Keratinocyte (primary cell): ENCODE measurements at regions not wholly inside any gene's neighbourhood (a gene's known extent, or its start where the extent isn't known, plus 50 kb on each side); places are given as distances from the start of the nearest gene placed in this dataset.

Source experiments
- DNase-seq: peaks from one replicate; pipeline ENCODE4 v3.0.0-alpha.2; 2011; ENCODE audit warnings: low read depth, missing footprints, low spot score
- FAIRE-seq: peaks from 2 replicates; lab custom pipeline; 2011; peaks lifted over from hg19 to GRCh38; lab: Jason Lieb, UNC
- H2AFZ ChIP-seq: 2 replicates; pipeline ENCODE4 v1.6.0; 2012; ENCODE audit warnings: low read length, control low read depth, inconsistent platforms; ENCODE audit not compliant: control insufficient read depth
- H3K27ac ChIP-seq: 2 replicates; pipeline ENCODE4 v1.5.1; 2011; ENCODE audit warnings: low read length; ENCODE audit not compliant: control insufficient read depth, insufficient read depth
- H3K27me3 ChIP-seq: 3 replicates; pipeline ENCODE4 v1.6.0; 2011; ENCODE audit warnings: low read length; ENCODE audit not compliant: control insufficient read depth, insufficient read depth; ENCODE audit errors: extremely low read depth
- H3K36me3 ChIP-seq, 2 experiments: 2 replicates in 1 of 2; 3 replicates in 1 of 2; pipeline ENCODE4 v1.5.1; 2011; ENCODE audit warnings: low read length in 2 of 2, mild to moderate bottlenecking in 1 of 2; ENCODE audit not compliant: control insufficient read depth in 2 of 2, insufficient read depth in 2 of 2; ENCODE audit errors: extremely low read depth in 1 of 2
- H3K4me1 ChIP-seq: 3 replicates; pipeline ENCODE4 v1.5.1; 2011; ENCODE audit warnings: low read length; ENCODE audit not compliant: control insufficient read depth, insufficient read depth; ENCODE audit errors: extremely low read depth
- H3K4me2 ChIP-seq: 3 replicates; pipeline ENCODE4 v1.6.0; 2011; ENCODE audit warnings: low read depth, low read length; ENCODE audit not compliant: control insufficient read depth, insufficient read depth; ENCODE audit errors: extremely low read depth
- H3K4me3 ChIP-seq, 3 experiments: fragments of 200-600 bp in 1 of 3; sonication (generic) in 1 of 3; 2 replicates in 2 of 3; 3 replicates in 1 of 3; pipeline ENCODE4 v1.5.1; 2011 to 2016; ENCODE audit warnings: low read length in 3 of 3, mild to moderate bottlenecking in 3 of 3, control low read depth in 2 of 3, inconsistent platforms in 1 of 3, low read depth in 1 of 3, mixed read lengths in 1 of 3, mixed run types in 1 of 3, moderate library complexity in 1 of 3; ENCODE audit not compliant: control insufficient read depth in 2 of 3, insufficient read depth in 2 of 3; ENCODE audit errors: extremely low read depth in 1 of 3
- H3K79me2 ChIP-seq: 2 replicates; pipeline ENCODE4 v1.6.0; 2012; ENCODE audit warnings: low read length; ENCODE audit not compliant: control insufficient read depth, insufficient read depth
- H3K9ac ChIP-seq: 3 replicates; pipeline ENCODE4 v1.6.0; 2011; ENCODE audit warnings: low read length; ENCODE audit not compliant: control insufficient read depth, insufficient read depth; ENCODE audit errors: extremely low read depth
- H3K9me1 ChIP-seq: 3 replicates; pipeline ENCODE4 v1.6.0; 2011; ENCODE audit warnings: low read length; ENCODE audit not compliant: control insufficient read depth, insufficient read depth; ENCODE audit errors: extremely low read depth
- H3K9me3 ChIP-seq: 2 replicates; pipeline ENCODE4 v1.5.1; 2012; ENCODE audit warnings: low read depth, low read length; ENCODE audit not compliant: control insufficient read depth
- H4K20me1 ChIP-seq: 3 replicates; pipeline ENCODE4 v1.6.0; 2011; ENCODE audit warnings: low read length; ENCODE audit not compliant: control insufficient read depth, insufficient read depth; ENCODE audit errors: extremely low read depth
- EZH2 ChIP-seq: IDR thresholded peaks from one replicate; pipeline ENCODE4 v1.6.1; 2012; ENCODE audit warnings: inconsistent platforms, mild to moderate bottlenecking, low read length, moderate library complexity
- dilution Hi-C: fragments of 300-500 bp; cut with MboI; formaldehyde crosslinking; loops from one replicate; pipeline ENCODE4 v1.7.0; 2020; ENCODE audit warnings: low sequenced_read_pairs; ENCODE audit not compliant: extremely low pct_ligation_motif_present
- TF ChIP-seq, protein P1 (sequence below), 3 experiments: IDR thresholded peaks in 1 of 3; conservative IDR thresholded peaks in 1 of 3; optimal IDR thresholded peaks in 1 of 3; 2 replicates in 2 of 3; 3 replicates in 1 of 3; pipeline versions ENCODE3 to v1.5.1; 2011; ENCODE audit warnings: low read length in 3 of 3, mild to moderate bottlenecking in 3 of 3, moderate library complexity in 2 of 3, control low read depth in 1 of 3, inconsistent platforms in 1 of 3; ENCODE audit not compliant: insufficient read depth in 2 of 3; ENCODE audit errors: extremely low read depth in 1 of 3

- Histone ChIP-seq H3K4me2 (no peak overlapping the region), H3K9ac (no peak overlapping the region), H2AFZ (no peak overlapping the region), H3K27ac (no peak overlapping the region), H3K79me2 (no peaks in the 10 kb centered on the region), H3K36me3 (no peaks in the 10 kb centered on the region), H3K9me1 (no peaks in the 10 kb centered on the region), H3K4me1 (no peaks in the 10 kb centered on the region), H3K9me3 (no peaks in the 10 kb centered on the region), H4K20me1 (no peaks in the 10 kb centered on the region), H3K27me3 (peaks cover 11% of the 10 kb centered on the region), H3K4me3 (no peak overlapping the region)
- dilution Hi-C loops: no loop called here
- no peak for FAIRE-seq
- TF ChIP-seq EZH2: no peak
- TF ChIP-seq, protein P1, sequence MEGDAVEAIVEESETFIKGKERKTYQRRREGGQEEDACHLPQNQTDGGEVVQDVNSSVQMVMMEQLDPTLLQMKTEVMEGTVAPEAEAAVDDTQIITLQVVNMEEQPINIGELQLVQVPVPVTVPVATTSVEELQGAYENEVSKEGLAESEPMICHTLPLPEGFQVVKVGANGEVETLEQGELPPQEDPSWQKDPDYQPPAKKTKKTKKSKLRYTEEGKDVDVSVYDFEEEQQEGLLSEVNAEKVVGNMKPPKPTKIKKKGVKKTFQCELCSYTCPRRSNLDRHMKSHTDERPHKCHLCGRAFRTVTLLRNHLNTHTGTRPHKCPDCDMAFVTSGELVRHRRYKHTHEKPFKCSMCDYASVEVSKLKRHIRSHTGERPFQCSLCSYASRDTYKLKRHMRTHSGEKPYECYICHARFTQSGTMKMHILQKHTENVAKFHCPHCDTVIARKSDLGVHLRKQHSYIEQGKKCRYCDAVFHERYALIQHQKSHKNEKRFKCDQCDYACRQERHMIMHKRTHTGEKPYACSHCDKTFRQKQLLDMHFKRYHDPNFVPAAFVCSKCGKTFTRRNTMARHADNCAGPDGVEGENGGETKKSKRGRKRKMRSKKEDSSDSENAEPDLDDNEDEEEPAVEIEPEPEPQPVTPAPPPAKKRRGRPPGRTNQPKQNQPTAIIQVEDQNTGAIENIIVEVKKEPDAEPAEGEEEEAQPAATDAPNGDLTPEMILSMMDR (optimal IDR thresholded peaks at IDR 0.05 in 1 of 3, IDR thresholded peaks at IDR 0.05 in 1 of 3, conservative IDR thresholded peaks at IDR 0.05 in 1 of 3; ENCODE audit: extremely low read depth in 1 of 3, insufficient read depth in 2 of 3, low read length in 3 of 3): no peak
- no peak for DNase-seq
Measured at GRCh38 chr6:43860285-43860684, 90.3 kb downstream of the VEGFA start.

DNA sequence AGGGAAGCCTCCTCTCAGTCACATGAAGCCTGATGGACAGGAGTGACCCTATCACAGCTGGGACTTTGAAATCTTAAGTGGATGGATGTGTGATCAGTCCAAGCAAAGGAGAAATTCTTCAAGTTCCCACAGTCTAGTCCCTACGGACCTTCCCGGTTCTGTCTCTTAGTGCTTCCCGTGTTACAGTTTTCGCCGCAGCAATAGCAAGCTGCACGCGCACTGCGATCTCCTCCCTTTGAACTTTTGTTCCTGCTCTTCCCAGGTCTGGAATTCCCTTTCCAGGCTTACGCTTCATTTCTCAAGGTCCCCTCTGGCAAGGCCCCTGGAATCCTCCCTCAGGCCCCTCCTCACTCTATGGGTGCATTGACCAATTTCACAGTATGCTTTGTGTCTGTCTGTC, 89.2 kb downstream of the VEGFA start:
- no peak for TF ChIP-seq EZH2
- TF ChIP-seq, protein P1 (optimal IDR thresholded peaks at IDR 0.05 in 1 of 3, IDR thresholded peaks at IDR 0.05 in 1 of 3, conservative IDR thresholded peaks at IDR 0.05 in 1 of 3; ENCODE audit: extremely low read depth in 1 of 3, insufficient read depth in 2 of 3, low read length in 3 of 3): no peak
- FAIRE-seq (no peak), DNase-seq (no peak)
- Histone ChIP-seq H4K20me1 (no peaks in the 10 kb centered on the region), H3K36me3 (no peaks in the 10 kb centered on the region), H3K9me1 (no peaks in the 10 kb centered on the region), H3K4me2 (no peak overlapping the region), H3K27me3 (peaks cover 11% of the 10 kb centered on the region), H2AFZ (no peak overlapping the region), H3K9me3 (no peaks in the 10 kb centered on the region), H3K4me3 (no peak overlapping the region), H3K9ac (no peak overlapping the region), H3K4me1 (no peaks in the 10 kb centered on the region), H3K79me2 (no peaks in the 10 kb centered on the region), H3K27ac (no peak overlapping the region)
- dilution Hi-C loops: no loop called here
